ENCODE measurements at regions not wholly inside any gene's neighbourhood (a gene's known extent, or its start where the extent isn't known, plus 50 kb on each side); places are given as distances from the start of the nearest gene placed in this dataset.

DNA sequence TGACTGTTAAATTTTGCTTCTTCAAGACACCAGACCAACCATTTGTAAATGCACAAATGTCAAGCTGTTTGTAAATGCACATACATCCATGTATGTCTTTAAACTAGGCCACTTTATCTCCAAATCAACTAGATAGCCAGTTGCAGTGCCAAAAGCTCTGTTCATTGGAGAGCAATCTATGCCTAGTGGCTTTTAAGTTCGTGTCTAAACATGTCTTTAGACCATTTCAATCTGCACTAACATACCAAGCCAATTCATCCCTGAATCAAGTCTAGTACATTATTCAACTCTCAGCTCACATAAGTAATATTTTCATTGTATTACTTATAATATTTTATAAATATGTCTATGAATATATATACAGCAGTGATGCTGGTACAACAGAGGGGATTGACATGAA lies 985.9 kb downstream of the CDH18 start:
- TF ChIP-seq EZH2 (IDR thresholded peaks at IDR 0.05; ENCODE audit: insufficient read depth, poor library complexity, severe bottlenecking) (no peak), EZH2phosphoT487 (IDR thresholded peaks at IDR 0.05; ENCODE audit: insufficient read depth, low read depth) (no peak)
